Stimulated activated naive CD4-positive, alpha-beta T cell (primary cell): ENCODE measurements at regions not wholly inside any gene's neighbourhood (a gene's known extent, or its start where the extent isn't known, plus 50 kb on each side); places are given as distances from the start of the nearest gene placed in this dataset.

Experiments
- DNase-seq, 6 experiments: peaks; one replicate each; lab custom pipeline; 2025; lab: John Stamatoyannopoulos, UW

DNA sequence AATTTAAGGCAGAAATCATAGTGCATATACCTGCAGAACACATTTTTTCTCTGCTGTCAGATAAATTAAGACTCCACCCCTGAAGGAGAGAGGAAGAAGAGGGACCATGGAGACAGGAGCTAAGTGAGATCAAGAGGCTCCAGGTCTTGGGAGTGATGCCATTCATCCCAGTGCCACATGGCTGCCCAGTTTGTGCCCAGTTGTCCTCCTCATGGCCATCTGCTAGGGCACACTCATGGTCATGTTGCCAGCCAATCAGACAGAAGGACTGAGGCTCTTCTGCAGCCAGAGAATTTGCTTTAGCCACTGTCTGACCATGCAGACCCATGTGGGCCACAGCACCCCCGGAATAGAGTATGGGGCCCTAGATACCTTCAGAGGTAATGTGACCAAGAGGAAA, 270.5 kb upstream of the PROK2 start:
- DNase-seq: no peak

DNA sequence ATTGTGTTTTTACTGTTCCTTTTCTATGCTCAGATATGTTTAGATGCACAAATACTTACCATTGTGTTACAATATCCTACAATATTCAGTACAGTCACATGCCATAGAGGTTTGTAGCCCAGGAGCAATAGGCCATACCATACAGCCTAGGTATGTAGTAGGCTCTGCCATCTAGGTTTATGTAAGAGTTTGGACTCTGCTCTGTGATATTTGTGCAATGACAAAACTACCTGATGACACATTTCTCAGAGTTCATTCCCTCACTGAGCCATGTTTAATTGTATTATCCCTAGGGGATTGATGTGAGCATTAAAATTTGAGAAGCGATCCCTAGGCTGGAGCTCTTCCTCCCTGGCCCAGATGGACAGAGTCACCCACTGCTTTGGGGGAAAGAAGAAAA, 270.0 kb upstream of the PROK2 start:
- DNase-seq: no peak

DNA sequence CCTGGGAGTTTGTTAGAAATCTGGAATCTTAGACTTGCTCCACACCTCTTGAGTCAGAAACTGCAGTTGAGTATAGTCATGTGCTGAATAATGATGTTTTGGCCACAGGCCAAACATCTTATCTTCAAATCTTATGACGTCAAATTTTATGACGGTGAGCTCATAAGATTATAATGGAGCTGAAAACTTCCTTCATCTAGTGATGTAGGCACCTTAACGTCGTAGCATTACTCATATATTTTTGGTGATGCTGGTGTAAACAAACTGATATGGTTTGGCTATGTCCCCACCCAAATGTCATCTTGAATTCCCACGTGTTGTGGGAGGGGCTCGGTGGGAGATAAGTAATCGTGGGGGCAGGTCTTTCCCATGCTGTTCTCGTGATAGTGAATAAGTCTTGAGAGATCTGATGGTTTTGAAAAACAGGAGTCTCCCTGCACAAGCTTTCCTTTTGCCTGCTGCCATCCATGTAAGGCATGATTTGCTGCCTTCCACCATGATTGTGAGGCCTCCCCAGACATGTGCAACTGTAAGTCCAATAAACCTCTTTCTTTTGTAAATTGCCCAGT, 268.0 kb upstream of the PROK2 start:
- no peak for DNase-seq

DNA sequence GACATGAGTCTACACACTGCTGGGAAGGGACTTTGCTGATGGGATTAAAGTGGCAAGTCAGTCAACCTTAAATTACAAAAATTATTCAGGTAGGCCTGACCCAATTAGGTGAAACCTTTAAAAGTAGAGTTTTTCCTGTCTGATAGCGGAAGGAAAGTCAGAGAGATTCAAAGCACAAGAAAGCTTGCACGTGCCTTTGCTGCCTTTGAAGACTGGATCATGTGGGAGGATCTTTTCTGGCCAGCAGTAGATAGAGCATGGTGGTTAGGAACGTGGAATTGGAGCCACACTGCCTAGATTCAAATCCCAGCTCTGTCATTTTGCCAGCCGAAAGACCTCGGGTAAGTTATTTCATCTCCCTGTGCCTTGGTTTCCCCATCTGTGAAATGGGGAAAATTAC, 265.8 kb upstream of the PROK2 start:
- no peak for DNase-seq

DNA sequence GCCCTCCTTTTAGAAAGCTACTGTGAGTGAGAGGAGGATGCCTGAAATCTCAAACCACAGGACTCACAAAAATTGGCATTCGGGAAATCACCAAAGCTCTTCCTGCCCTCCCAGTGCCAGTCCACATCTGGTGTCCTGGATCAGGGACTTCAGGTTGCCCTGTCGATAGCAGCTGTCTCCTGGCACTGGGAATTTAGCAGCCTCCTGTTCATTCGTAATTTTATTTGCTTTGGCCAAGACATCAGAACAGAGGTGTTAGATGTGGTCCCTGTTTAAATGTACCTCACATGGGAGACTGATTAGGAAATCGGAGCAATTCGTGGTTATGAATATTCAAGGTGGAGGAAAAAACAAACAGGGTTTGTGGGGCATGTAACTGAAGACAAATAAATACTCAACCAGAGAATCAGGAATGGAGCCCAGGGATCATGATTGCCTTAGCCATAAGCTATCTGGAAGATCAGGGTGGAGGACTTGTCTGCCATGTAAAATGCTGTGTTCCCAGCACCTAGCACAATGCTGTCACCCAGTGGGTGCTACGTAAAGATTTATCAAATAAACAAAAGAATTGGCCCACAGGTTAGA, 265.2 kb upstream of the PROK2 start:
- DNase-seq: no peak

DNA sequence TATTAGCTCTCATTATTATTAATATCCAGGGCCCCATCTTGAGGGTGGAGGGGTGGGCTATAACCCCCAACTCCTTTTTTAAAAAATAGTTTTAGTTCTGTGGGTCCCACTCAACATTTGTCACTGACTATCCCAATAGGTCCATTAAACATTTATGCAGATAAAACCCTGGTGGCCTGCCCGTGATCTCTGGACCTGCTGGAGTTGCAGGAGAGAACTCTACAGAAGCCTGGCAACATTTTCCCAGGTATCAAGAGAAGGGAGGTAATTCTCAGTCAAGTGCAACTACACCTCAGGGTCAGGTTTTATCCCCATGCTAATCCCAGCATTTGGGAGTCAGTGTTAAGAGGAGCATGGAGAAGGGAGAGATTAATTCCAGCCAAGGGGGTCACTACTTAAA, 264.4 kb upstream of the PROK2 start:
- no peak for DNase-seq

DNA sequence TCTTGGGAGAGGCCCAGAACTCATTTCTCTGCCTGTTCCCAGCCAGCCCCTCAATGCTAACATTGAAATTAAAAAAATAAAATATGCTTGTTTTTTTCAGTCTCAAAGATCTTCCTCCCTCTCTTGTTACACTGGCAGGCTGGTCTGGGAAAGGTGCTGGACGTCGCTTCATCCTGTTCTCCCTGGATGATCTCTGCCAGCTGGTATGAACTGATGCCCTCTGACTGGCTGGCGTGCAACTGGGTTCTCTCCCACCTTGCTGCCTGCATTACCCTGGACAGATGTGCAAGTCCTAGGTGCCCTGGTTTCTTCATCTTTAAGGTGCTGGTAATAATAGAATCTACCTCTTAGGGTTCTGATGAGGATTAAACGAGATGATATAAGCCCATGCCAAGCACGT, 263.9 kb upstream of the PROK2 start:
- DNase-seq: no peak

DNA sequence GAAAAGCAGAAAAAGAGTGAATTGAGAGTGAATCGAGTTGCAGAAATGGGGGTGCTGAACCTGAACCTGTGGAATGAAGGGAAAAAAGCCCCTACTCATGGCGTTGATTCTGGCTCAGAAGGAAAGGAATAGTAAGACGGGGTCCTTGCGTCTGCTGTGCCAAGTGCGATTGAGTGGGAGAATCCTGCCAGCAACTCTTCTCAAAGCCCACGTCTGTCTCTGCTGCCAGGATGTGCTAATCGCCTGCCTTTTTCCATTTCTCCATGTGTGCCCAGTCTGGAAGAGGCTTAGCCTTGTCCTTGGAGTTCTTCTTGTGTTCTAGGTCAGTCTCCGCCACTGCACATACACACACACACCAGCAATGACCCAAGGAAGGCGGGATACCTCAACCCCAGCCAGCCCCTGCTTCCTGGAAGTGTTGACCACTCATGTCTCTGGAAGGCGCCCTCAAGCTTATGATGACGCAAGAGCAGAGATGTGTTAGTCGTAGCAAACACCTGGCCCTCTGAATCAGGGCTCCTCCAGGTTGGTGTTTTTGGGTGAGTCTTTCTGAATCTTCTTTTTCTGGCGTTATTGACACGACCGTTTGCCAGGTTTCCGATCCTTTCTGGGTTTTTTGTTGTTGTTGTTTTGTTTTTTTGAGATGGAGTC, 262.4 kb upstream of the PROK2 start:
- no peak for DNase-seq

DNA sequence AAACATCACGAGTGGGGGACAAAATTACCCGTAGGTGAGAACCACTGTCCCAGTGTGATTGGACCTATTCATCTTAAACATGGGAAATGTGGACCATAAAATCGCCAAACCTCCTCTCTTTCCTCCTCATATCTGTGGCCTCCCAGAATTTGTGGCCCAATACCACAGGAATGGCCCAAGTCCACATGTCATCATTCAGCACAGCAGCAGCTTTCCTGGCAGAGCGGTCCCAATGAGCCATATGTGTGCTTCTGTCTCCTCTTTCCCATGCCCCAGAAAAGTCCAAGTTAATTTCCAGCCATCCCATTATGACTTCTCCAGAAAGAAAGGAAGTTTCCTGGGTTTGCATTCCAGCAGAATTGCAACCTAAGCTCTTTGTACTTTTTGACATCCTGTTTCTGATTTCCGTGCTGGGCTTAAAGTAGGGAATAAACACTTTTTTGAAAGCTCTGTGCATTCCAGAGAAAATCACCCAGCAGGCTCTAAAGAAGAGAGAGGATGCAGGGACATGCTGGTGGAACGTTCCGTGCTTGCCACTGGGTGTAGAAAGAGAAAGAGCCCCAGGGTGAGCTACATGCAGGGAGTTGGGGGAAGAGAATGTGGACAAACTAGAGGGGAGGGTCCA, 259.4 kb upstream of the PROK2 start:
- no peak for DNase-seq

DNA sequence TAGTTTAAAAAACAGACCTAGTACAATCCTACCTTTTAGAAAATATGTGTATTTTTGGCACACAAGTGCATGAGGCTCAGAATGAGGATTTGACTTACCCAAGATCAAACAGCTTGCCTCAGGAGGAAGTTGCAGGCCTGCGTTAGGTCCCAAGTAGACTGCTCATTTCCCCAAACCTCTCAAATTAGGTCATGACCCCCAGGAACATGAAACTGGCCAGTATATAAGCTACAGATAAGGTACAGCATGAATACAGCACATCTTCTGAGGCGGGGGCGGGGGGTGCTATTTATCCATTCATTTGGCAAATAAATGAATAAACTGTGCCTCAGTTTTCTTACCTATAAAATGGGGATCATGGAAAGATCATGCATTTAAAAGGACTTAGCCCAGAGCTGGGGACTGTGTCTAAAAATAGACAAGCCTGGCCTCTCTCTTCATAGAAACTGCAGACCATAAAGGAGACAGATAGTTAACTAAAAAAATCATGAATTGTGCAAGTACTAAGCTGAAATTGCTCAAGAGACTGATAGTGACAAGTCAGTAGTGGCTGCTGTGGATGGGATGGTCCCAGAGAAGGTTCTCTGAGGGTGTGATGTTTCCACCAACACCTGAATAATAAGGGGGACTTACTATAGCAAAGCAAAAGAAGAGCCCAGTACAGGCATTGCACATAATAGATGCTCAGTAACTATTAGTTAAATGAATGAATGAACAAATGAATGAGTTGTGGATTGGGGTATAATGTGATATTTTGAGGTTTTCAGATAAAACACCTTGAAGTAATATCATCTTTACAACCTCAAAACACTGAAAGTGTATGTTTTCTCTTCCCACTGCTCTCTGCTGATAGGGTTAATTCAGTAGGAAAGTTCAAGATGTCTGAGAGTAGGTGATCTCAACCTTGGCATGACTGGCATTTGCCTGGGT, 258.5 kb upstream of the PROK2 start:
- DNase-seq: no peak

DNA sequence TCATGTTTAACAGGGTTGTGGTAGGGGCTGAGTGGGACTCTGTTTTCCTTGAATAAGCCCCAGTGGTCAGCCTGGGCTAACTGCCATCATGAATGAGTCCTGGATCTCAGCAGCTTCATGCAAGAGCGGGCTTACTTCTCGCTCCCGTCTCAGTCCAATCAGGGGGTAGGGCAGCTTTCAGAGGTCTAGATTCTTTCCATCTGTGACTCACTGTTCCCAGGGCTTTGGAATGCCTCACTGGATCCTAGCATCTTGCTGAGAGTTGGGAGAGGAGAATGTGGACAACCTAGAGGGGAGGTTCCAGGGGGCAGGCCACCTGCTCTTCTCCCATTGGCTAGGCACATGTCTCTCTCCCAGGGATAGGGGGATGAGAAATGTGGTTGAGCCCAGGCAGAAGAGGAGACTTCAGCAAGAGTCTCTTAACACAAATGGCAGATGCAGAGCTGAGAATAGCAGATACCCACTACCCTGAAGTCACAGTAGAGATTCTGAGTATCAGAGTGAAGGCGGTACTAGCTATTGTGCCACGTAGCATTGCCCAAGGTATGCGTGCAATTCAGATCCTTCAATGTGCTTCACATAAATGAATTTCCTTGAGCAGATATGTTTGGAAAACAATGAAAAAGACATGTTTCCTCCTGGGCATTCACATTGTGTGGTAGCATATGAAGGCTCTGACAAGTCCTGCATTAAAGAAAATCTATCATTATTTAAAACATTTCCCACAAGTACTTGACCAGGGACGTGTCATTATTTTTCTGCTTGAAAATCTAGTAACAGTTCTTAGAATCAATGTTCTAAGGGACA, 257.7 kb upstream of the PROK2 start:
- no peak for DNase-seq

DNA sequence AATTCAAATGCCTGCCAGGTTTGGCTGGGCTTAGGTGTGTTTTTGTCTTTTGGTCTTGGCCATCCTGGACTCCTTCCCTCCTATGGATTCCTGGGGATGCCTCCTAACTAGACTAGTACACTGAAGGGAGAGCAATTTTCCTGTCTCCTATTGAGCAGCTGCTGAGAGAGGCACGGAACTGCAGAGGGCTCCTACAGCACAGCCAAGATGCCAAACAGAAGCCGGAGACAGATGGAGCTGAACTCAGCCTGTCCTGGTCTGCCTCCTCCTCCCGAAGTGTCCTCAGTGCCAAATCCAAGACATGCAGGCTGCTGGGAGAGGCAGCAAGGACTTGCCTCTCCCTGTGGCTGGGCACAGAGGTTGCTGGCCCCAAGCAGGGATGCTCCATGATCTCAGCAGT, 256.6 kb upstream of the PROK2 start:
- no peak for DNase-seq

DNA sequence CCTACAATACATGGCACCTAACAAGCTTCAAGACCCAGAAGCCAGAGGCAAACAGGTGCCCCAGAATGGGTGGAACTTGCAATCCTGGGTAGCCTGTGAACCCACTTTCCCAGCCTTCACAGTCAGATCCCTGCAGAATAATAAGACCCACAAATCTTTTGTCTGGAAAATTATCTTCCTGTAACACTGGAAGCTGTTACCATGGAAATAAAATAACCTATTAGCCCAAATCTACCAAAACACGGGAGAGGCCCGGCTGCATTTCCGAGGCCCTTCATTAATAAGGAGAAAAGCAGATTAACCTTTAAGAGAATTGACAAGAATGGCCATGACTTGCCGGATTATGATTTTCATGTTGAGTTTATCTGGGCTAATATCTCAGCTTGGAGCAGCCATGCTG, 256.1 kb upstream of the PROK2 start:
- no peak for DNase-seq

DNA sequence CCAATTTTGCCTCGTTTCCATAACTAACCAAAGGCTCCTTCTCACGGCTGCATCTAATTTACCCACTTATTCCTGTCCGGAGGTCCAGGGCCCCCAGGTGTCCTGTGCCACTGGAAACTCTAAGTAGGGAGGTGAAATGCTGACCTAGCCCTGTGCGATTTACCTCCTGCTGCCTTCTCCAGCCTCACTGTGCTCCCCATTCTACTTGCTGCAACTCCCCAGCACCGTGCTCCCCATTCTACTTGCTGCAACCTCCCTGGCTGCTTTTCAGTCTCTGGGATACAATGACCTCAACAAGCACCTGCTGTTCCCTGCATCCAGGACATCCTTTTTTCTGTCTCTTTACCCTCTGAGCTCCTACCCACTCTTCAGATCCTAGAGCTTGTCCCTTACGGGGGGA, 254.7 kb upstream of the PROK2 start:
- DNase-seq: no peak

DNA sequence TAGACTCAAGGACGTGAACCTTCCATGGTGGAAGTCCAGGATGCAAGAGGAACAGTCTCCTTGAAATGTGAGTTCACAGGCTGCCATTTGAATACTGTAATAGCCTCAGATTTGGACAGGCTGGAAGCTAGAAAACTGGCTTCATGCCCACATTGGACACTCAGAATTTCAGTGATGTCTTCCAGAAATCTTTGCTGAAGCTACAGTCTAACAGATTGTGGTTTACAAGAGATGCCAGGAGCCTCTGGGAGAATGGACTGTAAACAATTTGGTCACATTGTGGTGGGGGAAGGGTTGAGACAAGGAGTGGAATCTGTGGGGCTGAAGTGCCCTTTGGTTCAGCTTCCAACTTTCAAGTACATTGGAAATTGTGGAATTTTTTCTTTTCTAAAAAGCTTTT, 252.0 kb upstream of the PROK2 start:
- no peak for DNase-seq

DNA sequence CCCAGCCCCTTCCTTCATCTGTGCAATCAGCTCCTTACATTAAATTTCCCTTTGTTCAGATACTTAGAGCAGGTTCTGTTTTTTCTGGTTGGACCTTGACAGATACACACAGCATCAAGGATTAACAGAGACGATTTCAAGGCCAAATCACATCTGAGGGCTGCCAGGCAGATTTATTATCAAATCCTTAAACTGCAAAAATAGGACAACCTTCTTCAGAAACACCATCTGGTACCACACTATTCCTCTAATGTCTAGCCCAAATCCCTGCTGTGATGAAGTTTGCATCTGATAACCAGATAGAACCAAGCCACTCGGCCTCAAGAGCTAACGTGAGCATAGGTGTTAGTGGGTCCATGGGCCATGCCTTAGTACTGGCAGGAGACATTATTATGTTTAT, 250.7 kb upstream of the PROK2 start:
- DNase-seq: no peak

DNA sequence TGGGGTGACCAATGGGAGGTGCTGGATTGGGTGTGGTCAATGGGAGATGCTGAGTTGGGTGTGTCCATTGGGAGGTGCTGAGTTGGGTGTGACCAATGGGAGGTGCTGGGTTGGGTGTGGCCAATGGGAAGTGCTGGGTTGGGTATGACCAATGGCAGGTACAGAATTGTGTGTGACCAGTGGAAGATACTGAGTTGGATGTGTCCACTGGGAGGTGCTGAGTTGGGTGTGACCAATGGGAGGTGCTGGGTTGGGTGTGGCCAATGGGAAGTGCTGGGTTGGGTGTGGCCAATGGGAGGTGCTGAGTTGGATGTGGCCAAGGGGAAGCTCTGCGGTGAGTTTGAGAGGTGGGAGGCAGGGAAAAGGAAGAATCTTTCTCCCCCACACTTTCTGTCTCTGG, 250.0 kb upstream of the PROK2 start:
- no peak for DNase-seq

DNA sequence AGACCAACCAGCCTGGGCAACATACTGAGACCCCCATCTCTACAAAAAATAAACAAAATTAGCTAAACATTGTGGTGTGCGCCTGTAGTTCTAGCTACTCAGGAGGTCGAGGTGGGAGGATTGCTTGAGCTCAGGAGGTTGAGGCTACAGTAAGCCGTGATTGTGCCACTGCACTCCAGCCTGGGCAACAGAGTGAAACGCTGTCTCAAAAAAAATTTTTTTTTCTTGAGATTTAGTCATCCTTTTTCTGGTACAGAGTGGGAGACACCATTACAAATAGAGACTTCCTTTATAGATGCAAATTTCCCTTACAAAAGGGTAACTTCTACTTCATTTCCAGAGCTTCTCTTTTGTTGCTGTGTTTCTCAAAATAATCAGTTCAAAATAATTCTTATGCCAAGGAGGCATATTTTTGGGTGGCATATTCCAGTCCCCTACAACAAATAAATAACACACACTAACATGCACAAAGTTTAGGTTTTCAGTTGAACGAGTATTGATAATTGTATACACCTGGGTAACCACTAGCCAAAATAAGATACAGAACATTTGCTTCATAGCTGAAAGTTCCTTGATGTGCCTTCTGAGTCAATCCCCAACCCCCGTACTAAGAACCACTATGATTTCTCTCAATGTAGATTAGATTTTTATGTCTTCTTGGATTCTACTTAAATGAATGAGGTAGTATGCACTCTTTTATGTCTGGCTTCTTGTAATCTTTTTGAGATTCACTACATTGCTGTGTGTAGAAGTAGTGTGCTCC, 248.9 kb upstream of the PROK2 start:
- no peak for DNase-seq

DNA sequence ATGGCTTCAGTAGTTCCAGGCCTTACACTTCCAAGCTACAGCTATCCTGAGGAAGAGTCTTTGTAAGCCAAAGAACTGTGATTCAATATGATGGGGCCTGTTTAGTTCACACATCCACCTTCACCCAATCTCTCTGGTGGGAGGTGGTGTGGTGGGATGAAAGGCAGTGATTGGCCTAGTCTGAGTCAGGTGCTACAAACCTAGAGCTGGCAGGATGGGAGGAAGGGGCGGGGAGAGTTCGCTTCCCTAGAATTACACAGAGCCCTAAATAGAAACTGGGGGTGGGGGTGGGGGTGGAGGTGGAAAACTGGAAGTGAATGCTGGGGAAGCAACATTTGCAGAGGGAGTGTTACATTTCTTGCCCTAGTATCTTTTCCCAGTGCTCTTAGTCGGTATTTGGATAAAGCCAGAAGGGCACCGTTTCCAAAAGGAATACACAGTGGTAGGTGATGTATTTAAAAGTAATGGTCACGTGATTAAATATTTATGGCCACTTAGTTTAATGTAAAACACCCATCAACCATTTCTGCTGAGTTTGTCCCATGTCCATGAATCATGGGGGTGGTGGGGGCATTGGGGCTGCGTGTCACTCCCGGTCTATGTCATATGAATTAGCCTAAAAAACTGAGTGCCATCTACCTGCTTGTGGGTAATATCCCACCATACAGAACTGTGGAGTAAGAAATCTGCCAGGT, 247.6 kb upstream of the PROK2 start:
- DNase-seq: no peak

DNA sequence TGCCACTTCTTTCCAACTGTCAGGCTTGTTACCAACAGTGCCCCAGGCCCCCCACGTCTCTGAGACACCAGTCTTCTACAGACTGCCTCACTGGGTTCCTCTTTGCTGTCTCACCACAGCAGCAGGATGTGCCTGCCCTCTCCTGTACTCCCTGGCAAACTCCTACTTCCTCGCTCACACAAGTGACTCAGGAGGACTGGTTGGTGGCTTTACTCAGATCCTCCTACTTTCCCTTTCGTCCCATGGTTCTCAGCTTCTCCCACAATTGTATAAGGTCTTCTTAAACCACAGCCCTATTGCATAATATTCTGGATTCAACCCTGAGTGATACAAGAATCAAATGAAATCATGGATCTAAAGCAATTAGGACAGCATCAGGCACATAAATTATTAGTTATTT, 246.6 kb upstream of the PROK2 start:
- DNase-seq: no peak
